GM21526 (cell line): ENCODE measurements at regions not wholly inside any gene's neighbourhood (a gene's known extent, or its start where the extent isn't known, plus 50 kb on each side); places are given as distances from the start of the nearest gene placed in this dataset.

Experiments
- ATAC-seq: cut with Tn5 transposase; IDR thresholded peaks from one replicate; pipeline ENCODE4 v1.9.1; 2021; ENCODE audit warnings: moderate library complexity; ENCODE audit not compliant: unreplicated experiment, low FRiP score

DNA sequence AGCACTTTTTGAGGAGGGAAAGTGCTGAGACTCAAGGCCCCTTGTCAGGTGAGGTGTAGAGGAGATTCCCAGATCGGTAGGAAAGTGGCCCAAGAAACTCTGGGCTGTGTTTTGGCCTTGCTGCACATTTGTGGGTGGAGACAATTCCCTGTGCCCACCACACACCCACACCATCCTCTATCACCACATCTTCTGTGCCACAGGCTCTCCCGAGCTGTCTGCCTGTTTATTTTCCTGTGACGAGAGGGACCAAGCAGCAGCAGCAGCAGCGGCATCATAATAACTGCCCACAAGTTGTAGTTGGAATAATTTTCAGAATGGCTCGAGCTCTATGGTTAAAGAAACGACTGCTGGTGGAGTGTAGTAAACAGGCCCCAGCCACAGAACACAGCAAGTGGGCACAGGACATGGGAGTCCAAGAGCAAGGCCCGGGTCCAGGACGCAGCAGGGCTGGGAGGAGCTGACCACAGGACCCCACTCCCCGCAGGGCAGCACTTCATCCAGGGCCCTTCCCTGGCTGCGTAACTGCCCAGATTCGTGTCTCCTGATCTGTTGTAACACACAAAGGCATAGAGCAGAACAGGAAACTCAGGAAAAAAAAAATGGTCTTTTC lies 55.6 kb upstream of the BCL2L14 start:
- no peak for ATAC-seq

DNA sequence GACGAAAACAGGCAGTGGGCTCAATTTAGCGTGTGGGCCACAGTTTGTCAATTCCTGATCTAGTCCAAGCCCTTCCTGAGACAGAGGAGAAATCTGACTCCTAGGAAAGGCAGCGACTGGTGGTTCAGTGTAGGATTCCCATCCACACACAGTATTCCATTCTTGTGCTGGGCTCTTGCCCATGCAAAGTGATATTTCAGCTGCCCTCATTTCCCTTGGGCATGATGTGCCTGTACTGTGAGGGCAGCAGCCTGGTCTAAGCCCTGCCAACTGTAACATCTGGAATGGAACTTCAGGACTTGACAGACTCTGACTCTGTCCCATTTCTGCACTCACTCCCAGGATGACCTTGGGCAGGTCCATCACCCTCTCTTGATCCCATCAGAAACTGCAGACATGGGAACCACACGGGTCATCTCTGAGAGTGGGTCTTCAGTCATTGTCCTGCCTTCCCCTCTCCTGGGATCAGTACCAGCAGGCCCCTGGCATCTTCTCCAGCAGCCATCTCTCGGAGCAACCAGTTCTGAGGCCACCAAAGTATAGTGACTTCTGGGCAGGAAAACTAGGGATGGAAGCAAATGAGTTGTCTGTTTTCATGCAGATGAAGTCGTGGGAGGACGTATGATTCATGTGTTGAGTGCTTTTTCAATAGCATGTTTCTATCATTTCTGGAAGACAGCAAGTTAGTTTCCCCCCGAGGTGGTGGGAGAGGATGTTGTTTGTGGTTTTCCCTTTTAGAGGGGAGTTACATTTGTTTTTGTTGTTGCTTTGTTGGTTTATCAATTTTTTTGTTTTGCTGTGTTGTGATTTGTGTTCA lies 54.2 kb upstream of the BCL2L14 start:
- ATAC-seq: no peak

DNA sequence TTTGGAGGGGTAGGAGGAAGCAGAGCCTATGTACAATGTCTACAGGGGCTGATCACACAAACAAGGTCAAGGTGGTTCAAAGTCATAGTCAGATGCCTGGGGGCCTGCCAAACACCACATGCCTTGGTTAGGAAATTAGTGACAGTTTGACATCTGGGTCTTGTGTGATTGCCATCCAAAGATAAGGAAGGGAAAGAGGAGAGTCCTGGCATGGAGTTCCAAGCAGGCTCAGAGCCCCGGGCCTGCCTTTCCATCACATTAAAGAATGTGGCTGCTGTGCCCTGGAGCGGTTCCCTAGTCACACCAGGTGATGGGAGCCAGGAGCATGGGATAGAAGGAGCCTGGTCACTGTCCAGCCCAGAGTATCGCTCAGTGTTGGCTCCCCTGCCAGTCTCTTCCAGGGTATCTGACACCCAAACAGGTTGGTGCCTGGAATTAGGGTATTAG lies 53.6 kb upstream of the BCL2L14 start:
- no peak for ATAC-seq

DNA sequence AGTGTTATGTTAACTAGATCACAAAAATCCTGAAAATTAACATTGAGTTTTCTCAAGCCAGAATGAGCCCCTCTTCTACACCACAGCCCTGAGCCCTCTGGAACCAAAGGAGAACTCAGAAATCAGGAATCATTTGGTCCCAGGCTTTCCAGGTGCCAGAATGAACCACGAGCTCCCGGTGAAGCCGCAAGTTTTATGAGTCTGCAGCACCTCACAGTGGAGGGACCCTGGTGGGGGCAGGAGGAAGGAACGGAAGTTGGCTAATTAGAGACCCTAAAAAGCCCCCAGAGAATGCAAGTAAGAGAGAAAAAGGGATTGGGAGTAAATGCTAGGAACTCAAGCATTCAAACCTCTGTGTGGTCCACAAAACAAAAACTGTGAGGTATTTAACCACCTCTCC lies 52.9 kb upstream of the BCL2L14 start:
- no peak for ATAC-seq

DNA sequence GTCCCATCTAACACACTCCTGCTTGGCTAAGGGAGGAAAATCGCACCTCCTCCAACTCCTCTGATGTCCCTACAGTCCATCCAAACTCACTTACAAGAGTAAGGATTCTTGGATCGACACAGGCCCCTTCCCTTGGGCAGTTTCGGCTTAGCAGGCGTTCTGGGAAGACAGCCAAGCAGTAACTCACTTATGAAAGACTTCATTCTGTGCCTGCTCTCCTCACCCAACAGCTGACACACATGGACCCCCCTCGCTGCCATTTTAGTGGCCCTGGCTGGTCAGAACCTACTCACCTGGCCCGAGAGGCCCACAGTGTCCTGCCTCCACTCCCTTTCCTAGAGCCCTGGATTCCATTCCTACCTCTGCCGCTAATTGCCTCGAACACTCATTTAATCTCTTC lies 52.3 kb upstream of the BCL2L14 start:
- ATAC-seq: no peak

DNA sequence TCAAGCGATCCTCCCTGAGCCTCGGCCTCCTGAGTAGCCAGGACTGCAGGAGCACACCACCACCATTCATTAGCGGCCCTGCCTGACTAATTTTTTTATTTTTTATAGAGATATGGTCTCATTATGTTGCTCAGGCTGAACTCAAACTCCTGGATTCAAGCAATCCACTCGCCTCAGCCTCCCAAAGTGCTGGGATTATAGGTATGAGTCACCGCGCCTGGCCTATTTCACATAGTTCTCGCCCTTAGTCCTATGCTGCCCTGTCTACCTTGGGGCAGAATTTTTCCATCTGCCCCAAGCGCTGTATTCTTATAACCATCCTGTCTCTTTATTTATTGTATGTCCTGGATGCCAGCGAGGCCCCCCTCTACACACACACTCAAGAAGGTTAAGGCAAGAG lies 50.9 kb upstream of the BCL2L14 start:
- ATAC-seq: no peak

DNA sequence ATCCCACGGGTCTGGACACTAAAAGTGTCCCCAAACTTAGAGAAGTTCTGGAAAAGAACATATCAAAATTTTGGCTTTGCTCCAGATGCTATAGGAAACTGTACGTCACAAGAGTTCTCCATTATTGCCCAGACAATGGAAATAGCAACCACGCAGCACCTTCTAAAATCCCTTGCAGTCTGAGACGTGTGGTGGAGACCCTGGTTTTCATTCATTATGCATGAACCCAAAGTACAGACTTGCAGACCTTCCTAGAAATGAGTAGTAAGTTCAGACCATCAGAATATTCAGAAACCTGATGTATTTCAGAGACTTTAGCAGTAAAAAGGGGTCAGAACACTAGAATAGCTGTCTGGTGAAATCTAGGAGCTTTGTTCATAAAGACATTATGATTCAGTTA lies 50.0 kb upstream of the BCL2L14 start:
- ATAC-seq: no peak
